ENCODE measurements at regions not wholly inside any gene's neighbourhood (a gene's known extent, or its start where the extent isn't known, plus 50 kb on each side); places are given as distances from the start of the nearest gene placed in this dataset.

DNA sequence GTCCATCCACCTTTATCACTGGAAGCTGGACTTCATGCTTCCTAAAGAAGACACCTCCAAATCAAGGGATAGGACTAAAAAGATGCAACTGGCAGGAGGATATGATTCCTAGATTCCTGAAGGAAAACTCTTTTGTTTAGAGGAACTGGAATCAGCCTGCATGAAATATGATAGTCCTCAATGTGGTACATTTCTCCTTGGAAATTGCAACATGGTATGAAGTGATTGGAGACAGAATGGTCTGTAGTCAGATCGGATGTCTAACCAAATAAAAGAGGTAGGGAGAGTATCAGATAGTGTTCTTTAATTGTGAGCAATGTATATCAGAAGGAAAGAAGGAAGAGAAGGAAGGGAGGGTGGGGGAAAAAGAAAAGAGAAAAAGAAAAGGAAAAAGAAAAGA lies 116.1 kb upstream of the FSTL4 start:
- DNase-seq (no peak), ATAC-seq (no peak)
- Histone ChIP-seq H3K36me3 (no peaks in the 10 kb centered on the region), H3K27ac (no peak overlapping the region), H3K4me1 (no peaks in the 10 kb centered on the region), H3K27me3 (no peaks in the 10 kb centered on the region), H3K4me3 (no peak overlapping the region), H3K9me3 (no peaks in the 10 kb centered on the region)
- TF ChIP-seq, protein P1, sequence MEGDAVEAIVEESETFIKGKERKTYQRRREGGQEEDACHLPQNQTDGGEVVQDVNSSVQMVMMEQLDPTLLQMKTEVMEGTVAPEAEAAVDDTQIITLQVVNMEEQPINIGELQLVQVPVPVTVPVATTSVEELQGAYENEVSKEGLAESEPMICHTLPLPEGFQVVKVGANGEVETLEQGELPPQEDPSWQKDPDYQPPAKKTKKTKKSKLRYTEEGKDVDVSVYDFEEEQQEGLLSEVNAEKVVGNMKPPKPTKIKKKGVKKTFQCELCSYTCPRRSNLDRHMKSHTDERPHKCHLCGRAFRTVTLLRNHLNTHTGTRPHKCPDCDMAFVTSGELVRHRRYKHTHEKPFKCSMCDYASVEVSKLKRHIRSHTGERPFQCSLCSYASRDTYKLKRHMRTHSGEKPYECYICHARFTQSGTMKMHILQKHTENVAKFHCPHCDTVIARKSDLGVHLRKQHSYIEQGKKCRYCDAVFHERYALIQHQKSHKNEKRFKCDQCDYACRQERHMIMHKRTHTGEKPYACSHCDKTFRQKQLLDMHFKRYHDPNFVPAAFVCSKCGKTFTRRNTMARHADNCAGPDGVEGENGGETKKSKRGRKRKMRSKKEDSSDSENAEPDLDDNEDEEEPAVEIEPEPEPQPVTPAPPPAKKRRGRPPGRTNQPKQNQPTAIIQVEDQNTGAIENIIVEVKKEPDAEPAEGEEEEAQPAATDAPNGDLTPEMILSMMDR (IDR thresholded peaks at IDR 0.05), result no peak
- no peak for TF ChIP-seq POLR2A (IDR thresholded peaks at IDR 0.05)
- intact Hi-C loops (cut with DNase I), result no loop called here
- 56% methylated on average over 1 of the region's 1 CpG for WGBS (ENCODE audit: insufficient coverage, low coverage, low lambda C conversion rate, missing lambda C conversion rate)

DNA sequence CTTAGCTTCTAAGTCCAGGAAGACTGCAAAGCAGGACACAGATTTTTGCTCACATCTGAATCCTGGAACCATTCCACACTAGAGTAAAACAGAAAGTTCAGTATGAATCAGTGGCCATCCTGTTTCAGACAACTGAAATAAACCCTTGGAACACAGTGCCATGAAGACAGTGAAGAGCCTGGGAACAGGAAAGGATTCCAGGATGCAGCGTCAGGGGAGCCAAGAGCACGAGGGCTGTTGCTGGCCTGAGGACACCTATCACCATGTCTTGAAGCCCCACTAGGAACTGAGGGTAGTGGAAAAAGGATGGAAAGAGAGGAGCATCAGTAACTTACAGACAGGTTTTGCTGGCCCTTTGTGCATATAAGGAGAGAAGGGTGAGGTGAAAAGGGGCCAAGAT lies 115.3 kb upstream of the FSTL4 start:
- no peaks in the 10 kb centered on the region for H3K4me1 ChIP-seq
- H3K4me3 ChIP-seq, result no peak overlapping the region
- TF ChIP-seq, protein P1 (IDR thresholded peaks at IDR 0.05), result no peak
- TF ChIP-seq POLR2A (IDR thresholded peaks at IDR 0.05), result no peak
- ATAC-seq, result peak in 3 of 4 donors; percentile 37 to 71 (median 64)
- no peak for DNase-seq
- no peaks in the 10 kb centered on the region for H3K9me3 ChIP-seq
- 72% methylated on average over 2 of the region's 2 CpGs for WGBS (ENCODE audit: insufficient coverage, low coverage, low lambda C conversion rate, missing lambda C conversion rate)
- H3K36me3 ChIP-seq, result no peaks in the 10 kb centered on the region
- intact Hi-C loops (cut with DNase I), result no loop called here
- no peaks in the 10 kb centered on the region for H3K27me3 ChIP-seq
- no peak overlapping the region for H3K27ac ChIP-seq

DNA sequence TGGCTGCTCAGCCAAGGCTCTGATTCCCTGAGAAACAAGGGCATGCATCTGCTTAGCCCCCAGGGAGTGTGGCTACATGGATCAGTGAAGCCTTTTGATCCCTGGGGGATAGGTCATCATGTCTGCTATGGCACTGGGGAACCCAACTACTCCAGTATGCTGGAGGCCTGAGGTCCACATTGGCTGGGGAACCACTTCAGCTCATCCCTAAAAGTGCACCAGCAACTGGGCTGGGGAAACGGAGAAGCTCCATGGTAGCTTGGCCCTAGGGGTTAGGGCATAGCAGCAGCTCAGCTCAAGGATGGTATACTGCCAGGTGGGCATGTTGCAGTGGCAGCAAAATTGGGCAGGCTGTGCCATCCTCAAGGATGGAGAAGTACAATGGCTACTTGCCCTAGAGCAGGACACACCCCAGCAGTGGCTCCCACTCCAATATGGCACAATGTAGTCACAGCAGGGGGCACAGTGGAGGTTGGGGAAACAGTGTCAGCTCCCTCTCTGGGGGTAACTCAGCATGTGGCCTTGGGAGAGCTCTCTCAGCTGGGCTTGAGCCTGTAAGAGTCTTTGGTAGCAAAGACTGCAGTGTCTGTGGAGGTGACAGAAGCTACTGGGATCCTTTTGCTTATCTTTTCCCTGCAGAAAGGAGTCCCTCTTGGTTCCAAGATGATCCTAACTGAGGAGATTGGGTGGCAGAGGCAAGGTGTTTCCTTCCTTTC lies 111.5 kb upstream of the FSTL4 start:
- H3K4me1 ChIP-seq, result no peaks in the 10 kb centered on the region
- H3K27ac ChIP-seq, result no peak overlapping the region
- no peaks in the 10 kb centered on the region for H3K36me3 ChIP-seq
- H3K27me3 ChIP-seq, result no peaks in the 10 kb centered on the region
- TF ChIP-seq, protein P1 (IDR thresholded peaks at IDR 0.05), result no peak
- no peak for TF ChIP-seq POLR2A (IDR thresholded peaks at IDR 0.05)
- peaks cover 0 to 9% (median 0%) of the 10 kb centered on the region in 4 donors for H3K9me3 ChIP-seq
- ATAC-seq (peak in 1 of 4 donors; percentile 26), DNase-seq (no peak)
- no peak overlapping the region for H3K4me3 ChIP-seq
- intact Hi-C loops (cut with DNase I), result no loop called here
- 80% methylated on average over 1 of the region's 1 CpG for WGBS (ENCODE audit: insufficient coverage, low coverage, low lambda C conversion rate, missing lambda C conversion rate)

DNA sequence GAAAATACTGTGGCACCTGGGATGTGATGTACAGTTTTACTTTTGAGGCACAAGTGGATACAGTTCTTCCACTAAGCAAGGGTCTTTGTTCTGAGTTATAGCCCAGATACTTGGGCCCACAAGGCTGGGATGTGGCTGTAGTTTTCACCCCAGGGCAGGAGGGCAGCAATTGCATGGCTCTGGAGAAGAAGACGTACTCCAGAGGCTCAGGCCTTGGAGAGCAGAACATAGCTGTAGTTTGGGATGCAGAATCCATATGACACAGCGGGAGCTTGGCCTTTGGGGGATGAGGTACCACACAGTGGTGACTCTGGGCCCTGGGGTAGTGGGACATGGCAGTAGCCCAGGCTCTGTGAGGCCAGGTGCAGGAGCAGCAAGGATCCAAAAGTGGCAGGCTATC lies 110.8 kb upstream of the FSTL4 start:
- Histone ChIP-seq H3K36me3 (no peaks in the 10 kb centered on the region), H3K9me3 (peaks cover 0 to 9% (median 0%) of the 10 kb centered on the region in 4 donors), H3K4me1 (no peaks in the 10 kb centered on the region), H3K27ac (no peak overlapping the region), H3K4me3 (no peak overlapping the region), H3K27me3 (no peaks in the 10 kb centered on the region)
- ATAC-seq (no peak), DNase-seq (no peak)
- TF ChIP-seq, protein P1 (IDR thresholded peaks at IDR 0.05), result no peak
- TF ChIP-seq POLR2A (IDR thresholded peaks at IDR 0.05), result no peak
- WGBS (ENCODE audit: insufficient coverage, low coverage, low lambda C conversion rate, missing lambda C conversion rate), result no CpG with 5 or more reads among the region's 2 CpGs
- intact Hi-C loops (cut with DNase I), result no loop called here

Data from right lobe of liver (tissue), 6 donors.